ENCODE measurements at regions not wholly inside any gene's neighbourhood (a gene's known extent, or its start where the extent isn't known, plus 50 kb on each side); places are given as distances from the start of the nearest gene placed in this dataset.

- no peak for DNase-seq (ENCODE audit: low spot score in 2 of 2)
- no peak overlapping the region for H3K4me3 Mint-ChIP-seq
- peaks cover 34% of the 10 kb centered on the region for H3K27me3 Mint-ChIP-seq
- H3K9me3 Mint-ChIP-seq: no peaks in the 10 kb centered on the region
- no peak for ATAC-seq (replicated peaks; ENCODE audit: extremely low read depth, poor library complexity, severe bottlenecking)
- H3K4me1 Mint-ChIP-seq: peaks cover 31% of the 10 kb centered on the region
- no peak overlapping the region for H3K27ac Mint-ChIP-seq (ENCODE audit: low read depth)
- peaks cover 3% of the 10 kb centered on the region for H3K36me3 Mint-ChIP-seq (ENCODE audit: insufficient read depth)
These were observed 147.7 kb upstream of the PKDCC start for GRCh38 chr2:41900101-41900577.

GRCh38 chr2:41902897-41903296 is 144.9 kb upstream of the PKDCC start:
- ATAC-seq (replicated peaks; ENCODE audit: extremely low read depth, poor library complexity, severe bottlenecking) (no peak), DNase-seq (ENCODE audit: low spot score in 2 of 2) (no peak)
- Mint-ChIP-seq H3K9me3 (no peaks in the 10 kb centered on the region), H3K4me1 (peaks cover 4% of the 10 kb centered on the region), H3K27ac (ENCODE audit: low read depth) (no peak overlapping the region), H3K27me3 (peaks cover 51% of the 10 kb centered on the region), H3K36me3 (ENCODE audit: insufficient read depth) (no peaks in the 10 kb centered on the region), H3K4me3 (no peak overlapping the region)

GRCh38 chr2:41903474-41904135 is 144.2 kb upstream of the PKDCC start:
- DNase-seq (ENCODE audit: low spot score in 2 of 2) (no peak), ATAC-seq (replicated peaks; ENCODE audit: extremely low read depth, poor library complexity, severe bottlenecking) (no peak)
- peaks cover 51% of the 10 kb centered on the region for H3K27me3 Mint-ChIP-seq
- peaks cover 7% of the 10 kb centered on the region for H3K4me1 Mint-ChIP-seq
- H3K4me3 Mint-ChIP-seq: no peak overlapping the region
- no peaks in the 10 kb centered on the region for H3K36me3 Mint-ChIP-seq (ENCODE audit: insufficient read depth)
- H3K27ac Mint-ChIP-seq (ENCODE audit: low read depth): no peak overlapping the region
- no peaks in the 10 kb centered on the region for H3K9me3 Mint-ChIP-seq

GRCh38 chr2:41904459-41904858 is 143.4 kb upstream of the PKDCC start:
- no peak overlapping the region for H3K27ac Mint-ChIP-seq (ENCODE audit: low read depth)
- peaks cover 51% of the 10 kb centered on the region for H3K27me3 Mint-ChIP-seq
- ATAC-seq (replicated peaks; ENCODE audit: extremely low read depth, poor library complexity, severe bottlenecking) (no peak), DNase-seq (ENCODE audit: low spot score in 2 of 2) (no peak)
- H3K9me3 Mint-ChIP-seq: no peaks in the 10 kb centered on the region
- H3K4me3 Mint-ChIP-seq: no peak overlapping the region
- no peaks in the 10 kb centered on the region for H3K36me3 Mint-ChIP-seq (ENCODE audit: insufficient read depth)
- peaks cover 8% of the 10 kb centered on the region for H3K4me1 Mint-ChIP-seq

GRCh38 chr2:41905597-41906337 is 142.1 kb upstream of the PKDCC start:
- ATAC-seq (replicated peaks; ENCODE audit: extremely low read depth, poor library complexity, severe bottlenecking) (no peak), DNase-seq (ENCODE audit: low spot score in 2 of 2) (no peak)
- Mint-ChIP-seq H3K36me3 (ENCODE audit: insufficient read depth) (no peaks in the 10 kb centered on the region), H3K27me3 (peaks cover 51% of the 10 kb centered on the region), H3K4me1 (peaks cover 12% of the 10 kb centered on the region), H3K27ac (ENCODE audit: low read depth) (no peak overlapping the region), H3K9me3 (no peaks in the 10 kb centered on the region), H3K4me3 (no peak overlapping the region)

GRCh38 chr2:41906338-41906725 is 141.5 kb upstream of the PKDCC start:
- no peak overlapping the region for H3K4me3 Mint-ChIP-seq
- H3K27me3 Mint-ChIP-seq: peaks cover 53% of the 10 kb centered on the region
- H3K36me3 Mint-ChIP-seq (ENCODE audit: insufficient read depth): no peaks in the 10 kb centered on the region
- no peak for ATAC-seq (replicated peaks; ENCODE audit: extremely low read depth, poor library complexity, severe bottlenecking)
- H3K4me1 Mint-ChIP-seq: peaks cover 12% of the 10 kb centered on the region
- H3K27ac Mint-ChIP-seq (ENCODE audit: low read depth): no peak overlapping the region
- H3K9me3 Mint-ChIP-seq: no peaks in the 10 kb centered on the region
- DNase-seq (ENCODE audit: low spot score in 2 of 2): no peak

- H3K27me3 Mint-ChIP-seq: peaks cover 53% of the 10 kb centered on the region
- DNase-seq (ENCODE audit: low spot score in 2 of 2) (no peak), ATAC-seq (replicated peaks; ENCODE audit: extremely low read depth, poor library complexity, severe bottlenecking) (no peak)
- H3K4me1 Mint-ChIP-seq: peaks cover 12% of the 10 kb centered on the region
- H3K36me3 Mint-ChIP-seq (ENCODE audit: insufficient read depth): no peaks in the 10 kb centered on the region
- no peak overlapping the region for H3K4me3 Mint-ChIP-seq
- no peak overlapping the region for H3K27ac Mint-ChIP-seq (ENCODE audit: low read depth)
- no peaks in the 10 kb centered on the region for H3K9me3 Mint-ChIP-seq
These were observed 140.7 kb upstream of the PKDCC start for GRCh38 chr2:41907141-41907540.

- ATAC-seq (replicated peaks; ENCODE audit: extremely low read depth, poor library complexity, severe bottlenecking) (no peak), DNase-seq (ENCODE audit: low spot score in 2 of 2) (no peak)
- Mint-ChIP-seq H3K4me3 (no peak overlapping the region), H3K4me1 (peaks cover 12% of the 10 kb centered on the region), H3K27me3 (peaks cover 54% of the 10 kb centered on the region), H3K36me3 (ENCODE audit: insufficient read depth) (no peaks in the 10 kb centered on the region), H3K27ac (ENCODE audit: low read depth) (no peak overlapping the region), H3K9me3 (no peaks in the 10 kb centered on the region)
These were observed 140.0 kb upstream of the PKDCC start for GRCh38 chr2:41907771-41908207.

GRCh38 chr2:41908349-41908748 is 139.5 kb upstream of the PKDCC start:
- no peaks in the 10 kb centered on the region for H3K36me3 Mint-ChIP-seq (ENCODE audit: insufficient read depth)
- peaks cover 12% of the 10 kb centered on the region for H3K4me1 Mint-ChIP-seq
- no peak for ATAC-seq (replicated peaks; ENCODE audit: extremely low read depth, poor library complexity, severe bottlenecking)
- no peaks in the 10 kb centered on the region for H3K9me3 Mint-ChIP-seq
- peaks cover 51% of the 10 kb centered on the region for H3K27me3 Mint-ChIP-seq
- DNase-seq (ENCODE audit: low spot score in 2 of 2): no peak
- H3K4me3 Mint-ChIP-seq: no peak overlapping the region
- no peak overlapping the region for H3K27ac Mint-ChIP-seq (ENCODE audit: low read depth)

GRCh38 chr2:41909584-41909983 is 138.2 kb upstream of the PKDCC start:
- Mint-ChIP-seq H3K36me3 (ENCODE audit: insufficient read depth) (no peaks in the 10 kb centered on the region), H3K9me3 (no peaks in the 10 kb centered on the region), H3K27ac (ENCODE audit: low read depth) (no peak overlapping the region), H3K4me1 (peaks cover 12% of the 10 kb centered on the region), H3K4me3 (no peak overlapping the region), H3K27me3 (peaks cover 48% of the 10 kb centered on the region)
- DNase-seq (ENCODE audit: low spot score in 2 of 2) (no peak), ATAC-seq (replicated peaks; ENCODE audit: extremely low read depth, poor library complexity, severe bottlenecking) (no peak)

GRCh38 chr2:41910126-41910525 is 137.7 kb upstream of the PKDCC start:
- Mint-ChIP-seq H3K27me3 (peaks cover 52% of the 10 kb centered on the region), H3K4me1 (peaks cover 12% of the 10 kb centered on the region), H3K27ac (ENCODE audit: low read depth) (no peak overlapping the region), H3K9me3 (no peaks in the 10 kb centered on the region), H3K4me3 (no peak overlapping the region), H3K36me3 (ENCODE audit: insufficient read depth) (no peaks in the 10 kb centered on the region)
- DNase-seq (ENCODE audit: low spot score in 2 of 2): no peak
- ATAC-seq (replicated peaks; ENCODE audit: extremely low read depth, poor library complexity, severe bottlenecking): no peak

- H3K4me1 Mint-ChIP-seq: peaks cover 12% of the 10 kb centered on the region
- no peaks in the 10 kb centered on the region for H3K9me3 Mint-ChIP-seq
- no peak overlapping the region for H3K4me3 Mint-ChIP-seq
- H3K27ac Mint-ChIP-seq (ENCODE audit: low read depth): no peak overlapping the region
- H3K36me3 Mint-ChIP-seq (ENCODE audit: insufficient read depth): no peaks in the 10 kb centered on the region
- ATAC-seq (replicated peaks; ENCODE audit: extremely low read depth, poor library complexity, severe bottlenecking): no peak
- H3K27me3 Mint-ChIP-seq: peaks cover 54% of the 10 kb centered on the region
- DNase-seq (ENCODE audit: low spot score in 2 of 2): no peak
These were observed 136.8 kb upstream of the PKDCC start for GRCh38 chr2:41911033-41911432.

- H3K9me3 Mint-ChIP-seq: no peaks in the 10 kb centered on the region
- H3K27me3 Mint-ChIP-seq: peaks cover 45% of the 10 kb centered on the region
- DNase-seq (ENCODE audit: low spot score in 2 of 2): no peak
- H3K27ac Mint-ChIP-seq (ENCODE audit: low read depth): no peak overlapping the region
- H3K36me3 Mint-ChIP-seq (ENCODE audit: insufficient read depth): no peaks in the 10 kb centered on the region
- no peak overlapping the region for H3K4me3 Mint-ChIP-seq
- peaks cover 12% of the 10 kb centered on the region for H3K4me1 Mint-ChIP-seq
- ATAC-seq (replicated peaks; ENCODE audit: extremely low read depth, poor library complexity, severe bottlenecking): no peak
These were observed 135.5 kb upstream of the PKDCC start for GRCh38 chr2:41912337-41912736.

Data from central memory CD8-positive, alpha-beta T cell (primary cell).